Type B pancreatic cell (in vitro differentiated cells): ENCODE measurements at regions not wholly inside any gene's neighbourhood (a gene's known extent, or its start where the extent isn't known, plus 50 kb on each side); places are given as distances from the start of the nearest gene placed in this dataset.

Source experiments
- DNase-seq: peaks from one replicate; pipeline ENCODE4 v3.0.0; 2021; ENCODE audit warnings: mixed read lengths; ENCODE audit not compliant: unreplicated experiment; ENCODE audit errors: extremely low spot score
- H3K27ac Mint-ChIP-seq: 2 replicates; pipeline ENCODE4 v1.8.0; 2021; ENCODE audit warnings: mild to moderate bottlenecking, mixed read lengths
- H3K27me3 Mint-ChIP-seq: 2 replicates; pipeline ENCODE4 v1.8.0; 2021; ENCODE audit warnings: mixed read lengths
- H3K36me3 Mint-ChIP-seq: 2 replicates; pipeline ENCODE4 v1.8.0; 2021; ENCODE audit warnings: mixed read lengths
- H3K4me1 Mint-ChIP-seq: one replicate; pipeline ENCODE4 v1.8.0; 2021; ENCODE audit warnings: mixed read lengths; ENCODE audit not compliant: unreplicated experiment
- H3K4me3 Mint-ChIP-seq: 2 replicates; pipeline ENCODE4 v1.8.0; 2021; ENCODE audit warnings: mild to moderate bottlenecking, mixed read lengths
- H3K9me3 Mint-ChIP-seq: 2 replicates; pipeline ENCODE4 v1.8.0; 2021; ENCODE audit warnings: mixed read lengths
- TF ChIP-seq, protein P1 (sequence below): fragments of 200-600 bp; sonication (generic); conservative IDR thresholded peaks from 2 replicates; pipeline ENCODE4 v1.5.0; 2021; ENCODE audit warnings: antibody characterized with exemption, mild to moderate bottlenecking

DNA sequence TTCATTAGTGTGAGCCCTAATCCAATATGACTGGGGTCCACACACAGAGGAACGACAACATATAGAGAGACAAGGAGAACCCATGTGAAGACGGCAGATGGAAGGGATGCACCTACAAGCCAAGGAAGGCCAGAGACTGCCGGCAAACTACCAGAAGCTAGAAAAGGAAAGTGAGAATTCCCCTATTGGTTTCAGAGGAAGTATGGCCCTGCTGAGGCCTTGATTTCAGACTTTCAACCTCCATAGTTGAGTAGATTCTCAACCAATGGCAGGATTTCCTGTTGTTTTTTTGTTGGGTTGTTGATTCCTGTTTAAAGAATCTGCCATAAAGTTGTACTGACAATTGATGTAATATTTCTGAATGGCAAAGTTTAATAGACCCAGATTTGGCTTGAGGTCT, 241.5 kb downstream of the SATB2 start:
- H3K4me1 Mint-ChIP-seq: no peaks in the 10 kb centered on the region
- TF ChIP-seq, protein P1, sequence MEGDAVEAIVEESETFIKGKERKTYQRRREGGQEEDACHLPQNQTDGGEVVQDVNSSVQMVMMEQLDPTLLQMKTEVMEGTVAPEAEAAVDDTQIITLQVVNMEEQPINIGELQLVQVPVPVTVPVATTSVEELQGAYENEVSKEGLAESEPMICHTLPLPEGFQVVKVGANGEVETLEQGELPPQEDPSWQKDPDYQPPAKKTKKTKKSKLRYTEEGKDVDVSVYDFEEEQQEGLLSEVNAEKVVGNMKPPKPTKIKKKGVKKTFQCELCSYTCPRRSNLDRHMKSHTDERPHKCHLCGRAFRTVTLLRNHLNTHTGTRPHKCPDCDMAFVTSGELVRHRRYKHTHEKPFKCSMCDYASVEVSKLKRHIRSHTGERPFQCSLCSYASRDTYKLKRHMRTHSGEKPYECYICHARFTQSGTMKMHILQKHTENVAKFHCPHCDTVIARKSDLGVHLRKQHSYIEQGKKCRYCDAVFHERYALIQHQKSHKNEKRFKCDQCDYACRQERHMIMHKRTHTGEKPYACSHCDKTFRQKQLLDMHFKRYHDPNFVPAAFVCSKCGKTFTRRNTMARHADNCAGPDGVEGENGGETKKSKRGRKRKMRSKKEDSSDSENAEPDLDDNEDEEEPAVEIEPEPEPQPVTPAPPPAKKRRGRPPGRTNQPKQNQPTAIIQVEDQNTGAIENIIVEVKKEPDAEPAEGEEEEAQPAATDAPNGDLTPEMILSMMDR: no peak
- no peaks in the 10 kb centered on the region for H3K27me3 Mint-ChIP-seq
- no peak for DNase-seq
- H3K9me3 Mint-ChIP-seq: no peaks in the 10 kb centered on the region
- no peak overlapping the region for H3K27ac Mint-ChIP-seq
- no peak overlapping the region for H3K4me3 Mint-ChIP-seq
- H3K36me3 Mint-ChIP-seq: no peaks in the 10 kb centered on the region

DNA sequence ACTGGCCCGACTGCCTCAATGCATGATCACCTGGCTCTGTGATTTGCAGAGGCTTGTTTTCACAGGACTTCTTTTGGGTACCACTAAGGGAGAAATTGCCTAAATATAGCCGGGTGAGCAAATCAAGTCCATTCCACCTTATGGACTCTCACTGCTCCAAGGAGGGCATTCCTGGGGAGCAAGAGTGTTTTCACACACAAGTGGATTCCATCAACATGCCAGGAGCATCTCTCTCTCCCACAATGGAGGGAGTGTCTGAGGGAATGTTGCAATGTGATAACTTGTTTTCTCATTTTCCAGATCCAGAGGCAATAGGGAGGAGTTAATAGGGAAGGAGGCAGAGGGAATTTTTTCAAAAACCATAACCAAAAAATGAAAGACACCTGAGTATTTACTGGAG, 250.7 kb downstream of the SATB2 start:
- no peak for DNase-seq
- H3K4me3 Mint-ChIP-seq: no peak overlapping the region
- no peaks in the 10 kb centered on the region for H3K9me3 Mint-ChIP-seq
- H3K36me3 Mint-ChIP-seq: no peaks in the 10 kb centered on the region
- H3K4me1 Mint-ChIP-seq: peaks cover 5% of the 10 kb centered on the region
- TF ChIP-seq, protein P1: no peak
- no peaks in the 10 kb centered on the region for H3K27me3 Mint-ChIP-seq
- no peak overlapping the region for H3K27ac Mint-ChIP-seq

GRCh38 chr2:199206536-199206935, 251.2 kb downstream of the SATB2 start:
- H3K36me3 Mint-ChIP-seq: no peaks in the 10 kb centered on the region
- no peak overlapping the region for H3K4me3 Mint-ChIP-seq
- peaks cover 5% of the 10 kb centered on the region for H3K4me1 Mint-ChIP-seq
- no peaks in the 10 kb centered on the region for H3K27me3 Mint-ChIP-seq
- no peak for DNase-seq
- TF ChIP-seq, protein P1: no peak
- H3K27ac Mint-ChIP-seq: no peak overlapping the region
- H3K9me3 Mint-ChIP-seq: no peaks in the 10 kb centered on the region

DNA sequence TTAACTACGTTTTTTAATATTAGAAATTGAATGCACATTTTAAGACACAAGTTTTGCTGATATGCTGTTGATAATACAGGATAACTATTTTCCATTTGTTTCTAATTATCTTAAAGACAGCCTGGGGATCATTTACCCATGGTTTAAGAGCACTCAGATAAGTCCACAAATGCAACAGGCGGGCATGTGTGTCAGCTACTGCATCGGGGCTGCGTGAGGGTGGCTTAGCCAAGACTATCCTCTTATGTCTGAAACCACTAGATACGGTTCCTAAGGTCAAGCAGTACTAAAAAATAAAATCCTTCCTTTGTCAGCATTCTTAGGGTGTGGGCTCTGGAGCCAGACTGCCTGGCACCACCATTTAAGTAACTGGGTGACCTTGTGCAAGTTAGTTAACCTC, 254.8 kb downstream of the SATB2 start:
- Mint-ChIP-seq H3K36me3 (no peaks in the 10 kb centered on the region), H3K27me3 (no peaks in the 10 kb centered on the region), H3K4me1 (peaks cover 5% of the 10 kb centered on the region), H3K27ac (no peak overlapping the region), H3K9me3 (no peaks in the 10 kb centered on the region), H3K4me3 (no peak overlapping the region)
- TF ChIP-seq, protein P1: no peak
- DNase-seq: no peak

GRCh38 chr2:199201539-199201938, 256.2 kb downstream of the SATB2 start:
- TF ChIP-seq, protein P1: no peak
- no peak for DNase-seq
- H3K27me3 Mint-ChIP-seq: no peaks in the 10 kb centered on the region
- no peak overlapping the region for H3K4me3 Mint-ChIP-seq
- peaks cover 5% of the 10 kb centered on the region for H3K4me1 Mint-ChIP-seq
- H3K27ac Mint-ChIP-seq: no peak overlapping the region
- no peaks in the 10 kb centered on the region for H3K9me3 Mint-ChIP-seq
- no peaks in the 10 kb centered on the region for H3K36me3 Mint-ChIP-seq

GRCh38 chr2:199199797-199200196, 257.9 kb downstream of the SATB2 start:
- no peak for DNase-seq
- TF ChIP-seq, protein P1: no peak
- H3K4me1 Mint-ChIP-seq: peaks cover 5% of the 10 kb centered on the region
- no peak overlapping the region for H3K27ac Mint-ChIP-seq
- H3K9me3 Mint-ChIP-seq: no peaks in the 10 kb centered on the region
- no peak overlapping the region for H3K4me3 Mint-ChIP-seq
- H3K27me3 Mint-ChIP-seq: no peaks in the 10 kb centered on the region
- no peaks in the 10 kb centered on the region for H3K36me3 Mint-ChIP-seq
